ENCODE measurements at regions not wholly inside any gene's neighbourhood (a gene's known extent, or its start where the extent isn't known, plus 50 kb on each side); places are given as distances from the start of the nearest gene placed in this dataset.
"Not testable (repeated sequence)": the region's sequence is repeated elsewhere in the genome, so short reads cannot be mapped to it uniquely, and the experiment has no call there.

DNA sequence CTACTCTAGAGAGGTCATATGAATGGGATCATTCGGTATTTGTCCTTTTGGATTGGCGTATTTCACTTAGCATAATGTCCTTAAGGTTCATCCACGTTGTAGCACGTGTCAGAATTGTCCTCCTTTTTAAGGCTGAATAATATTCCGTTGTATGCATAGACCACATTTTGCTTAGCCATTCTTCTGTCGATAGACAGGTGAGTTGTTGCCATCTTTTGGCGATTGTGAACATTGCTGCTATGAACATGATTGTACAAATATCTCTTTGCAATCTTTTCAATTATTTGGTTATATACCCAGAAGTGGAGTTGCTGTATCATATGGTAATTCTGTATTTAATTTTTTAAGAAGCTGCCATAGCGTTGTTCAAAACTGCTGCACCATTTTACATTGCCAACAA, 52.4 kb upstream of the GOLGA8J start:
- no peak for DNase-seq (ENCODE audit: low read depth in 4 of 4, low spot score in 1 of 4)

DNA sequence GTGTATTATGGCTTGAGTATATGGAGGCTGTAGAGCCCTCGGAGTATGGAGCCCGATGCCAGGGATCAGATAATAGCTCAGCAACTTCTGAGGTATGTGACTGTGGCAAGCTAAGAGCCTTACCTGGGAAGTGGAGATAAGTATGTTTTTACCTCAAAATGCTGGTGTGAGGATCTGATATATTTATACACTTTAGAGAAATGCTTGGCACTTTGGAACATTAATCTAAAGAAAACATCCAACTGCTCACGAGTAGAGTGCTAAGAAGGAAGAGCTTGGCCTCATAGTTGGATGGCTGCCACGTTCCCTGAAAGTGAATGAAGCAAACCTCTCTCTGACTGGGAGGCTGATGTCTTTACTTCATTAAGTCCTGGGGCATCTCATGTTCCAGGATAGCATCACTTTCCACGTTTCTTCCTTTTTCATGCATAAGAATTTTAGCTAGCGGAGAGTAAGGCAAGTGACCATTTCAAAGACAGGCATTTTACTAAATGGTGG, 58.9 kb upstream of the GOLGA8J start:
- no peak for DNase-seq (ENCODE audit: low read depth in 4 of 4, low spot score in 1 of 4)

DNA sequence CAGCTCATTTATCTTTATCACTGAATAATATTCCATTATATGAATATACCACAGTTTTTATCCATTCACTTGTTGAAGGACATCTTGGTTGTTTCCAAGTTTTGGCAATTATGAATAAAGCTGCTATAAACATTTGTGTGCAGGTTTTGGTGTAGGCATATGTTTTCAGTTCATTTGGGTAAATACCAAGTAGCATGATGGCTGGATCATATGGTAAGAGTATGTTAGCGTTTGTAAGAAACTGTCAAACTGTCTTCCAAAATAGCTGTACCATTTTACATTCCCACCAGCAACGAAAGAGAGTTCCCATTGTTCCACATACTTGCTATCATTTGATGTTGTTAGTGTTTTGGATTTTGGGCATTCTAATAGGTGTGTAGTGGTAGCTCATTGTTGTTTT, 72.0 kb upstream of the GOLGA8J start:
- no peak for DNase-seq (ENCODE audit: low read depth in 4 of 4, low spot score in 1 of 4)

DNA sequence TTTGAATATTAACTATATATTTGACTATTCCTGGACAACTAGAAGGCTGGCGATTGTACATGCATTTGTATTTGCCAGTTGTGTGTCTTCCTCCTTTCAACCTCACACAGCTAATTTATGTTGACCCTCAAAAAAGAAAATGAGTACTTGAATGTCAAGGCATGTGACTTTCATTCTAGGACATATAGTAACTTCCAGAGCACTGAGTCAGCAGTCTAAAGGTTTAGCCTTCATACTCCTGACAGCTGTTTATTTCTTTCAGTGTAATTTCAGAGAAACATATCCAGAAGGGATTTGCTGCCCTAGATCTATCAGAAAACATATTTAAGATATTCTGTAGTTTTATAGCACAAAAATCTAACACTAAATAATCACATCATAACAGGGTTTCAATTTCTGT, 74.6 kb upstream of the GOLGA8J start:
- DNase-seq (ENCODE audit: low read depth in 4 of 4, low spot score in 1 of 4), result no peak

DNA sequence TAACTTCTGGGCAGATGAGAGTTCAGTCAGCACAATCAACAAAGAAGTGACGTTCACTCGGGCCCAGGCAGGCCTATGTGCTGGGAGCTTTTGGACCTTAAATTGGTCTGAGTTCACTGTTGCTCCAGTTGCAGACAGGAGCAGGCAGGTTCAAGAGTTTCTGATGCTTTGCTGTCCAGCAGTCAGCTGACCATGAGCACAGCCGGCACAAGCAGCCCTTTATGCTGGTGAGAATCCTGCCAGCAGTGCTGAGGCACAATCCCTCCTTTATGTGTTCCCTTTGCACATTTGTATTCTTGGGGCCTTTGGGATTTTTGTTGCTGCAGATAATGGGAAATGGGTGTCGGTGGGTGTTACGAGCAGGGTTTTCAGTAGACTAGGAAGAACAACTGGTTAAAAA, 81.2 kb upstream of the GOLGA8J start:
- DNase-seq (ENCODE audit: low read depth in 4 of 4, low spot score in 1 of 4), result no peak

DNA sequence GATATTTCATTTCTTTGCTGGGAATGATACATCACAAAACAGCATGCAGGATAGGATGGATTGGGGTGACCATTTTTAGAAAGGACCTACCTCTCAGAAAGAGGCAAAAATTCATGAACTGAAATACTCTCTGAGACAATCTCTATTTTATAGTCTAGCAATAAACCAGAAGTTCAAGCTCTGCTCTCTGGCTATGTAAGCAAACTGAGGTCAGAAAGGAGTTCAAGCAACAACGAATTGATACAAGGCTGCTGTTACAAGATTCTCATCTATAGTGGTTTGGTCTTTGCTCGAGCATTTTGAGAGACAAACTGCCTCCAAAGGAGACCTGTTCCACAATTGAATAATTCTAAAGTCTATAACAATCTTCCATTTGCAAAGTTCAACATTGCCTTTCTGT, 84.7 kb upstream of the GOLGA8J start:
- DNase-seq (ENCODE audit: low read depth in 4 of 4, low spot score in 1 of 4), result no peak

DNA sequence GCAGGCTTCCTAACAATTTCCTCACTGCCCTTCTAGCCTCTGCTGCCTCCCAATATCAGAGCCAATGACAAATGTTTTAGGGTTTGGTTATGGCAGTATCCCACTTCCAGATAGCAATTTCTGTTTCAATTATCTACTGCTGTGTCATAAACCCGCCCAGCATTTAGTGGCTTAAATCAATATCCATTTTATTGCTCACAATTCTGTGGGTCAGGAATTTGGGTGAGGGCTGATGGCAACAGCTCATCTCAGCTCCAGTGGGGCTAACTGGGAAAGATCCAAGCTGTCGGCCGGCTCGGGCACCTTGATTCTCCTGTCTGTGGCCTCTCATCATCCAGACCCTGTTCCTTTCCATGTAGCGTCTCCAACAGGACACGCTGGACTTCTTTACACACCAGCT, 85.3 kb upstream of the GOLGA8J start:
- DNase-seq (ENCODE audit: low read depth in 4 of 4, low spot score in 1 of 4), result no peak

DNA sequence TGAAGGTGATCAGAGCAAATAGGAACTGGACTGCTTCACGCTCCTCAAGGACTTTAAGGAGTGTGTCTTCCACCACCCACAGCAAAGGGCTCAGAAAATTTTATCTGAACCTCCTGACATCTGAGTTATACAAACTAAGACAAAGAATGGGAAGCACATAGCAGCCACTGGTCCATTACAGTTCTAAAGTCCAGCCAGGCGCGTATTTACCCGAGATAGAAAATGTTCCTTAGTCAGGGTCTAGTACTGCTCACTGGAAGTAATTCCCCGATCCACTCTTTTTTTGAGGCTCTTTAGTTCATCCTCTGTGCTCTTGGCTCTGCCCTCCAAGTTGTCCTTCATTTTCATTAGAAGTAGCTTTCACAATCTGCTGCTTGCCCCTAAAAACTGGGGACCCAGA, 88.5 kb upstream of the GOLGA8J start:
- no peak for DNase-seq (ENCODE audit: low read depth in 4 of 4, low spot score in 1 of 4)

DNA sequence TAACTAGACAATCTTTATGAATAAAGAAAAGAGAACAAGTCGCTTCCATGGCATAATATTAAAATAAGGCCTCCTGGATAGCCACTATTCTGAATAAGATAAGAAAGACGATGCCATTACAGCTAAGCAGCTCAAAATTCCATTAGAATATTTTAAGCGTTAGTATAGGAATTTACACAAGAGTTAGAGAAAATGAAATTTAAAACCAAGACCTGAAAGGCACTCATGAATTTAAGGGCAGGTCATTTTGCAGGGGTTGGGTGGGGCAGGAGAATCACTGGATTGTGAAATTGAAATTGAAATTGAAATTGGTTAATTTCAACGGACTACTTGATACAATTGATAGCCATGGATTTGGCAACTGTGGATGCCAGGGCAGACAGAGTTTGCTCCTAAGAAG, 91.8 kb upstream of the GOLGA8J start:
- DNase-seq (ENCODE audit: low read depth in 4 of 4, low spot score in 1 of 4), result no peak

DNA sequence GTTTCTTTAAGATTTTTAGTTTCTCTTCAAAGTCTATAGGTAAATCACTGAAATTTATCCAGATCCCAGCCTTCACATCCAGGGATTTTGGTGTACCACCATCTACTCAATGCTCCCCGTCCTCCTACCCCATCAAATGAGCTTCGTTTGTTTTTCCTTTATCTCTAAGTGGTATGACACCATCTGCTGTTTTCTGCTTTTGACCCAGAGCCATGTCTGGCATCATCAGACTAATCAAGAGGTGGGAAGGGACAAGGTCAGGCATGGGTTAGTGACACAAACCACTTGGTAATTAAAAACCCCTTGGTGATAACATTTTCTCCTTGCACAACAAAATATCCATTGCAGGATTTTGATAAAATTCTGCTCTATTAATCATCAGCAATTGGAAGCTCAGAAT, 92.7 kb upstream of the GOLGA8J start:
- DNase-seq (ENCODE audit: low read depth in 4 of 4, low spot score in 1 of 4), result no peak

DNA sequence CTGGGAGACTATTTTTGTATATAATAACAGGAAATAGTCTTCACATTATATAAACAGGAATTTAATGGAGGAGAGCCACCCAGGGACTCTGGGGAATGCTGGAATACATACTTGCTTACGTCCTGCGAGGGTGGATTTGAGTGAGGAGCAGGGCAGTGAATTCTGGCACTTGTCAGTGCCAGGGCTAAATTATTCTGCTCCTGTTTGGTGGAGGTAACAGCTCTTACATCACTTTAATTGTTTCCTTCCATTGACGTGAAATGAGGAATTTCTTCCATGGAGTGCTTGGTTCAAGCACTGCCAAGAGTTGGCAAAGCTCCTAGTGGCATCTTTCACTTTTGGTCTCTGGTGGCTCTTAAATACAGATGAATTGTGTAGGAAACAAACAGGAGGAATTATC, 94.1 kb upstream of the GOLGA8J start:
- no peak for DNase-seq (ENCODE audit: low read depth in 4 of 4, low spot score in 1 of 4)

DNA sequence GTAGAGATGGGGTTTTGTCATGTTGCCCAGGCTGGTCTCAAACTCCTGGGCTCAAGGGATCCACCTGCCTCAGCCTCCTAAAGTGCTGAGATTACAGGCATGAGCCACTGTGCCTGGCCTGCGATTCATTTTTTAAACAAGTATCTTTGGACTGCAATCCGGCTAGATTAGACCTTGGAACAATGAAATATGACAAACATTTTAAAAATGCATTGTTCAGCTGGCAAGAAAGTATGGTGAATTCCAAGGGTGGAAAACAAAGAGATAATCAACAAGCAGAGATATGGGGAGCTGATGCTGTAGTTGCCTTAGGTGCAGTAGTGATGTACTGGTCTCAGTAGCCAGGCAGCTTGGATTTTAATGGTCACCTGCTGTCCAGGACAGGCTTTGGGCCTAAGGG, 95.8 kb upstream of the GOLGA8J start:
- DNase-seq (ENCODE audit: low read depth in 4 of 4, low spot score in 1 of 4), result no peak

DNA sequence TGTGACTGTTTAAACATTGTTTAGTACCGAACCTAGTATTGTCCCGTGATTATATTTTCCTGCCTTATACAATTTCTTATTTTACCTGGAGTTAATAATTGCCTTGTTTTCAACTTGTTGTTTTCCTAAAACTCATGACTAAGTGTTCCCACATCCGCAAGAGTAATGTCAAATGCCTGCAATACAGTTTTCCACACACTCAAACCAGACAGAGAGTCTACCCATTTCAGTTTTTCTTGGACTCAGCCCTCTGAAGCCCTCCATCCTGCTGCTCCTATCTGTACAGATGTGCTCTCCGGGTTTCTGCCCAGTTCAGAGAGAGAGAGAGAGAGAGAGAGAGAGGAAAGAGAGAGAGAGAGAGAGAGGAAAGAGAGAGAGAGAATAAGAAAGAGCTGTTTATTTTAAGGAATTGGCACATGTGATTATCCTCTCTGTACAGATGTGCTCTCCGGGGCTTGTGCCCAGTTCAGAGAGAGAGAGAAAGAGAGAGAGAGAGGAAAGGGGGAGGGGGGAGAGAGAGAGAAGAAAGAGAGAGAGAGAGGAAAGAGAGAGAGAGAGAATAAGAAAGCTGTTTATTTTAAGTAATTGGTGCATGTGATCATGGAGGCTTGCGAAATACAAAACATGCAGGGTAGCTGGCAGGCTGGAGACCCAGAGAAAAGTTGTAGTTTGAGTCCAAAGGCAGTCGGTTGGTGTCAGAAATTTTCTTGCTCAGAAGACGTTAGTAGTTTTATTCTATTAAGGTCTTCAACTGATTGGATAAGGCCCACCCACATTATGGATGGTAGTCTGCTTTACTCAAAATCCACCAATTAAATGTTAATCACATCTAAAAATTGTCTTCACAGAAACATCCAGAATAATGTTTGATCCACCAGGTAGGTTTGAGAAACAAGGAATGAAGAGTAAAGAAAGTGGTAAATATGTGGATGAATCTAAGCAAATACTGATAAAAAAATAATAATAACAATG, 104.1 kb upstream of the GOLGA8J start:
- DNase-seq (ENCODE audit: low read depth in 4 of 4, low spot score in 1 of 4), result no peak

DNA sequence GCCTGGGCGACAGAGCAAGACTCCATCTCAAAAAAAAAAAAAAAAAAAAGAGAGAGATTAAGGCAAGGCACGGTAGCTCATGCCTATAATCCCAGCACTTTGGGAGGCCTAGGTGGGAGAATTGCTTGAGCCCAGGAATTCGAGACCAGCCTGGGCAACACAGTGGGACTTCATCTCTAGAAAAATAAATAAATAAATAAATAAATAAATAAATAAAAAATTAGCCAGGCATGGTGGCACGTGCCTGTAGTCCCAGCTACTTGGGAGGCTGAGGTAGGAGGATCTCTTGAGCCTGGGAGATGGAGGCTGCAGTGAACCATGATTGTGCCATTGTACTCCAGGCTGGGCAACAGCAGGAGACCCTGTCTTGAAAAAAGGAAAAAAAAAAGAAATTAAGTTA, 108.7 kb upstream of the GOLGA8J start:
- not testable (repeated sequence) for DNase-seq (ENCODE audit: low read depth in 4 of 4, low spot score in 1 of 4)

DNA sequence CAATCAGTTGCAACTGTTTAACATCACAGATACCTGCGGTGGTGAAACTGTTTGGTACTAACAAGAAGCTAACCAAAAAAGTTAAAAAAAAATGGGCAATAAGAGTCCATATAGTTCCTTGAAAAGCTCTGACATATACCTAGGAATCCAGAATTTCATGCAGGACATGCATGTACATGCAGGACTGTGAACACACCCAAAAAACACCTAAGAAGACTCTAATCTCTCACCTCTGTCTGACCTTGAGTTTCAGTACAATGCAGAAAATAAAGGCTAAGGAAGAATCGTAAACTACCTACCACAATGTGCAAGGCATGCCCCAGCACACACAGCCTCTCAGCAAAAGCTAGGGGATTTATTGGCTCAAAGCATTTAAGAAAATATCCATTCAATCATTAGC, 110.7 kb upstream of the GOLGA8J start:
- no peak for DNase-seq (ENCODE audit: low read depth in 4 of 4, low spot score in 1 of 4)

DNA sequence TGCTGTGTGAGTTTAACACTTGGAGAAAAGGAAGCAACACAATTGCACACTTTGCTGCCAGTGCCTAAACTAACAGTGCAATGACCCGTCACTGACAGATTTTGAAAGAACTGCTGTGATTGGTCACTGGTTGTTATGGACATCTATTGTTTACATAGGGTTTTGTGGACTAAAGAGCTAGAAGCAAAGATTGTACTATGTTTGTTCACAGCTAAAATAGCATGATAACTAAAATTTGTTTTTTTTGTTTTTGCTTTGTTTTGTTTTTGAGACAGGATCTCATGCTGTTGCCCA, 112.4 kb upstream of the GOLGA8J start:
- no peak for DNase-seq (ENCODE audit: low read depth in 4 of 4, low spot score in 1 of 4)

DNA sequence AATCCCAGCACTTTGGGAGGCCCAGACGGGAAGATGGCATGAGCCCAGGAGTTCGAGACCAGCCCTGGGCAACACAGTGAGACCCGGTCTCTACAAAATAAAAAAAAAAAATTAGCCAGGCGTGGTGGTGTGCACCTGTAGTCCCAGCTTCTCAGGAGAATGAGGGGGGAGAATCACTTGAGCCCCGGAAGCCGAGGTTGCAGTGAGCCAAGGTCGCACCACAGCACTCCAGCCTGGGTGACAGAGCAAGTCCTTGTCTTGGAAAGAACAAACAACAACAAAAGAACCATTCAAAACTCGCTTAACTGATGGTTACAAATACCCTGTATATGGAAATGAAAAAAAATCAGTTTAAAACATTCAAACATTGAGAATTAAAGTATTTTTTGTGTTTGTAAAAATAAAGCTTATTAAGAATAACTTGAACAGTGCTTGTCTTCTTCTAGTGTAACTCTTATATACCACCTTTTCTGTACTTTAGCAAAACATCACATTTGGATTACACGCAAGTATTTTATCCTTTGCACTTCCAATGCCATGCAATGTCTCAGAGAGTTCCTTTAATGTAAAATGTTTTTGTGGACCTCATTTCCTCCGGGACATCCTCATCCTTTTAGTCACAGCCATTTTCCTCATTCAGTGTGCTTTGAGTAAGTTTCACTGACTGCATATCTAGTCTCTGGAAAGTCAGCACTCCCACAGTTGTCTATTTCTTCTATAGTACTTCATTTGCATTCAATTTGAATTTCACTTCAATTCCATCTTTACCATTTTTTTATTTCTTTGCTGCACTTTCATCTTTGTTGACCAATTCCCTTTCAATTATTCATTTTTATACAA, 113.0 kb upstream of the GOLGA8J start:
- DNase-seq (ENCODE audit: low read depth in 4 of 4, low spot score in 1 of 4), result no peak

DNA sequence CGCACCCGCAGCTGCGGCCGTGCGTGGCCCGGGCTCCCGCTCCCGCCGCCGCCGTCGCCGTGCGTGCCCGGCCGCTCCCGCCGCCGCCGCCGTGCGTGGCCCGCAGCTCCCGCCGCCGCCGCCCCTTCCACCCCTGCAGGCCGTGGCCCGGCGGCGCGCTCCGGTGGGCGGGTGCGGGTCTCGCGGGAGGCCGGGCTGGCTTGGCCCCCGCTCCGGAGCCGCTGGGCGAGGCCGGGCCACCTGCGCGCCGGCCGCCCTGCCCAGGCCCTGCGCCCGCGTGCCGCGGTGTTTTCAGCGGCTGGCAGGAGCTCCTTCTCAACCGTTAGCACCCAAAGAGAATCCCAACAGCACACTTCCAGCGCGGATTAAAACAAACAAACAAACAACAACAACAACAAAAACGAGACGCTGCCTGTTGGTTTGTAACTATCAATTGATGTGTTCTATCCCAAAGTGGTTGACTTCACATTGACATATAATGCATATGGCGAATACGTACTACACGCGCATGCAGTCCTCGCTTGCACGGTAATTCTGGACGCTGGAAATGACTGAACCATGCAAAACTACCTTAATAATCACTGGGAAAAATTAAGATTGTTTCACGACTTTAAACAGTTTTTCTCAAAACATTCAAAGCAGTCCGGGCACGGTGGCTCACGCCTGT, 113.7 kb upstream of the GOLGA8J start:
- DNase-seq (ENCODE audit: low read depth in 4 of 4, low spot score in 1 of 4), result no peak

DNA sequence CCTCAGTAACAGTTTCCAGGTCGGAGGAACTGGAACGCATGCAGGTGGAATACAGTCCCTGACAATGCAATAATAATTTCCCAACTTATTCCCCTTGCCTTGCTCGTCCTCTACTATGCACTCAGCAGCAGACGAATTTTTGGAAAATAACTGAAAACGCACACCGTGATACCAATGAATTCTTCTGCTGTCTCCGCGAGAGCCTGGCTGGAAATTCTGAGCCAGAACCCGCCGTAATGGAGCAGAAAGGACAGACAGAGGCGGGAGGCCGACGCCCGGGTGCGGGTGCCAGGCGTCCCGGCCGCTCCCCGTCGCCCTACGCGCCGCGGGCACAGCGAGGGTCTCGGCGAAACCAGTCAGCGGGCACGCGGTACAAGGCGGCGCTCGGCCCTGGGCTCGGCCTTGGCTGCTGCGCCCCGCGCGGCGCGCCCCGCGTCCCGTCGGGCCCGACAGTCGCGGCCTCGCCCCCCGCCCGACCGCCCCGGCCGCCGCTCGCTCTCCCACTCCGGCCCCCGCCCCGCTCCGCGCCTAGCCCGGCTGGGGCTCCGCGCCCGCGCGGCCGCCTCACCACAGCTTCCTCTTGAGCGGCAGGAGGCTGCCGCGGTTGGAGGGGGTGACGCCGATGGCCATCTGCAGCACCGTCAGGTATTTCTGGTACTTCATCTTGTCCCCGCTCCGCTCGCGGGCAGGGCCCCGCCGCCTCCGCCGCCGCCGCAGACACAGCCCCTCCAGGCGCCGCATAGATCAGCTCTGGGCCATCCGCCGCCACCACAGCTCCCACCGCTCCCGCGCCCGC, 114.5 kb upstream of the GOLGA8J start:
- DNase-seq (ENCODE audit: low read depth in 4 of 4, low spot score in 1 of 4), result no peak

DNA sequence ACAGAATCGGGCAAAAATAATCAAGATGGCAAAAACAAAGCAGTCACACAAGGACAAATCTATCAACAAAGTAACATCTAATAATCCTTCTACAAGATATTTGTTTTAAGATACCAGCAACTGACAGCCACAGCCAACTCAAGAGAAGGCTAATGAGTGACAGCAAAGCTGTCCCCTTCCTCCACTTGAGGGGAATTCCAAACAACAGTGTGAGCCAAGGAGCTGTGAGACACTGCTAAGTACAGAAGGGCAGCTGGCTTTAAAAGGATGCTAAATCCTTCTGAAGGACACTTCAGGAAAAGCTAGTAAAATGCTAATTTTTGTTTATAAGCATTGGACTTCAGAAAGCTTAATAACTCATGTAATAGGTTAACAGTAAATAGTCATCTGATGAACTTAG, 120.3 kb upstream of the GOLGA8J start:
- no peak for DNase-seq (ENCODE audit: low read depth in 4 of 4, low spot score in 1 of 4)

Measured in stimulated activated CD4-positive, alpha-beta T cell treated with anti-CD3 and anti-CD28 coated beads, Interleukin-1b, Interleukin-23, amount 100 ng/mL, for 24 hours (primary cell).